ENCODE measurements at regions not wholly inside any gene's neighbourhood (a gene's known extent, or its start where the extent isn't known, plus 50 kb on each side); places are given as distances from the start of the nearest gene placed in this dataset.
"Not testable (repeated sequence)": the region's sequence is repeated elsewhere in the genome, so short reads cannot be mapped to it uniquely, and the experiment has no call there.

DNA sequence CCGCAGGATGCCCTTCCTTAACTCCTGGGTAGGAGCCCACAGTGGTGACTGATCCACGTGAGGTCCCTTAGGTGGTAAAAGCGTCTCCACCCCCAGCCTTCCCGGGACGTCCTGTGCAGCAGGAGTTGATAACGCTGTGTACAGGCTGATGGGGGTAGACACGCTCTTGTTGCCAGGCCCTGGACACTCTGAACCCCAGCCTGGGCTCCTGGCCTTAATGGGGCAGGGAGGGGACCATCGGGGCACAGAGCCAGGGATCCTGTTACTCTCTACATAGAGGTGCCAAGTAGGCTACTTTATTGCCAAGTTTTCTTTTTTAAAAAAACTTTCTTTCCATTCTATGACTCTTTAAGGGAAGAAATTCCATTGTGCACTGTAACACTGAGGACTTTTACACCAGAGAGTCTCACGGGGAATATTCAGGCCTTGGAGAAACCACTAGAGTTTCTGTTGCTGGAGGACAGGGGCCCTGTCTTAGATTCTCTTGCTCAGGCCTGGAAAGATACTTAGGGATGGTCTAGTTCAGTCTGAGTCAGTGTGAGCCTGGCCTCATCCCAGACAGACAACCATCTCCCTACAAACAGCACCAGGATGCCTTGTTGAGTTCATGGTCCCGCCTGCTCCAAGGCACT, 104.3 kb upstream of the RNU6-1 start:
- DNase-seq: peak in 1 of 3 donors; percentile 48

DNA sequence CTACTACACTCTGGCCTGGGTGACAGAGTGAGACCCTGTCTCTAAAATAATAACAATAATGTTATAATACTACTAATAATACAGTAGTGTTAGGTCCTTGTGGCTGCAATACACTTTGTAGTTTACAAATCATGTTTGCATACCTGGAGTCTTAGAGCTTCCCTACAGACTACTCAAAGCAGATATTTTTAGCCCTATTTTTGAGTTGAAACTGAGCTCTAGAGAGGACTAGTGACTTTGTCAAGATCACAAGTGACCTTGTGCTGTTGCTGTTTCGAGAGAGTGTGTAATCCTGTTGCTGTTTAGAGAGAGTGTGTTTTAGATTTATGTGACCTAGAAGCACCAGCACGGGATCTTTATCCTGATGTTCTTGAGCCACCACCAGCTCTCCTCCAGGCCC, 105.3 kb upstream of the RNU6-1 start:
- no peak for DNase-seq

DNA sequence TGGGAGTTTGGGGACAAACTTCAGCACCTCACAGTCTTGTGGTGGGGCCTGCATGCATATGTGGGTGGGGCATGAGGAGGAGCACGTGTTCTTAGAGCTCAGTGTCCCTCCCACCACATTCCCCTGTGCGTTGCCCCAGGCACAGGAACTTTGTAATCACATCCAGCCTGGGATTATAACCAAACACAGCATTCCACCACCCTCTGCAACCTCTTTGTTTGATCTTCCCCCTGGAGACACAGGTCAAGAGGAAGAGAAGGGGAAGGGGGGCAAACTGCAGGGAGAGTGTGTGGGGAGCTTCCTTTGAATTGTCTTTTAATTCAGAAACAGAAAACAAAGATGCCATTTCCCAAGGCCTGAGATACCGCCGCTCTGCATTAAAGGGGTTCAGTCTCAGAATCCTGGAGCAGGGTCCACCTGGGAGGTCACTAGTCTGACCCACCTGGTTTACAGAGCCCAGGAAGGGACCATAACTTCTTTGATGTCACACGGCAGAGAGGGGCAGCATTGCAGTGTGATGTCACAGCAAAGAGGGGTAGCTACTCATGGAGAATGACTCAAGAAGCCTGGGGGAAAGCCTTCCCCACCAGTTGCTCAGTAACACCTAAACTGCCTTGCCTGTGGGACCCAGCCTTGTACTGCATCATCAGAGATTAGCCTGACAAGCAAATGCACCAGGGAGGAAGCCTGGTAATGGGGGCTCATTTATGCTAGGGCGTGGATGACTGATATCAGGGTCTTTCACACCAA, 106.3 kb upstream of the RNU6-1 start:
- peak in 1 of 3 donors; percentile 47 for DNase-seq

DNA sequence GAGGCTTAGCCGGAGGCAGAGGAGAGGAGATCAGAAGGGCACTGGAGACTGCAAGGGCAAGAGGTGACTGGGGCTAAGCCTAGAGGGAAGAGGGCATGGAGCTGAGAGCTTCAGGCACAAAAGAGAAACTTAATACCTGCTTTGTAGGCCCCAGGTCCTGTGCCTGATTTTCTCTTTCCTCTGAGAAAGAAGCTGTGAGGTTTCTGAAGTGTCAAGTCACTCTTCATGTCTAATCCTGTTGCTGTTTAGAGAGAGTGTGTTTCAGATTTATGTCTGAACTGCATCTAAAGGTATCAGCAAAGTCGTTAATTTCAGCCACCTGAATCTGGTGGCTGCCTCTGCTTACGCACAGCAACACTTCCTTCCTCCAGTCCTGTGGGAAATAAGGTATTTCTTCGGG, 106.9 kb upstream of the RNU6-1 start:
- DNase-seq: no peak

DNA sequence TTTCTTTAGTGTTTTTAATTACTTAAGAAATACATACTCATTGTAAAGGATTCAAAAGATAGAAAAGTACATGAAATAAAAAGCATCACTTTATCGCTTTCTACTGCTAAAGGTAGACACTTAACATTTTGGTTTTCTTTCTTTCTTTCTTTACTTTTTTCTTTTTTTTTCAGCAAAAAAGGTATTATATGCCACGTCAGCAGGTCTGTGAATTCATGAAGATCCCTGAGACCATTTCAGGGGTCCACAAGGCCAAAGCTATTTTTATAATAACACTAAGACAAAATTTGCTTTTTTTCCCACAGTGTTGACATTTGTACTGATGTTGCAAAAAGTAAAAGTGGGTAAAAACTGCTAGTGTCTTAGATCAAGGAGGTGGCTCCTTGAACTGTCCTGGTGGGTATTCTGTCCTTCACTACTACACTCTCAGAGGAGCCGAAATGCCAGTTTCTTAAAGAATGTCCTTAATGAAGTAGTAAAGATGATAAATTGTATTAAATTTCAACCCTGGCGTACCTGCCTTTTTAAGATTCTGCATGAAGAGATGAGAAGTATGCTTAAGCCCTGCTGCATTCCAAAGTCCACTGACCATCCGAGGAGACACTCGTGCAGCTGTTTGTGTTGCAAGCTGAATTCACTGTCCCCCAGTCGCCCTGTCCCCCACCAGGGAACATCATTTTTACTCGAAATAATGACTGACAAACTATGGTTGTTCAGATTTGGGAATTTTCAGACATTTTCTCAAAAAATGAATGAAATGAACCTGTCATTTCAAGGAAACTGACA, 106.7 kb upstream of the PIAS1 start:
- DNase-seq: no peak

DNA sequence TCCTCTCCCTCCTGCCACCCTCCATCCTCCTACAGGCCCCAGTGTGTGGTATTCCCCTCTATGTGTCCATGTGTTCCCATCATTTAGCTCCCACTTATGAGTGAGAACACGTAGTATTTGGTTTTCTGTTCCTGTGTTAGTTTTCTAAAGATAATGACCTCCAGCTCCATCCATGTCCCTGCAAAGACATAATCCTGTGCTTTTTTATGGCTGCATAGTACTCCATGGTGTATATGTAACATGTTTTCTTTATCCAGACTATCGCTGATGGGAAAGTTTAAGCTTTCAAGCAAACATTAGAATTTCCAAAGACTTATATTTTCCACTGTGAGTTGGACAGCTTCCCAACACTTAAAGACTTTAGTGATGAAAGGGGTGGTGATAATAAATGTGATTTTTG, 105.9 kb upstream of the PIAS1 start:
- no peak for DNase-seq

DNA sequence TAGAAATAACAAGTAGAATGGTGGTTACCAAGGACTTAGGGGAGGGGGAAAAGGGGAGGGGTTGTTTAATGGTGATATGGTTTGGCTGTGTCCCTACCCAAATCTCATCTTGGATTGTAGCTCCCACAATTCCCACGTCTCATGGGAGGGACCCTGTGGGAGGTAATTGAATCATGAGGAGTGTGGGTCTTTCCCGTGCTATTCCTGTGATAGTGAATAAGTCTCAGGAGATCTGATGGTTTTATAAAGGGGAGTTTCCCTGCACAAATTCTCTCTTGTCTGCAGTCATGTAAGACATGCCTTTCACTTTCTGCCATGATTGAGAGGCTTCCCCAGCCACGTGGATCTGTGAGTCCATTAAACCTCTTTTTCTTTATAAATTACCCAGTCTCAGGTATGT, 102.9 kb upstream of the PIAS1 start:
- DNase-seq: not testable (repeated sequence)

DNA sequence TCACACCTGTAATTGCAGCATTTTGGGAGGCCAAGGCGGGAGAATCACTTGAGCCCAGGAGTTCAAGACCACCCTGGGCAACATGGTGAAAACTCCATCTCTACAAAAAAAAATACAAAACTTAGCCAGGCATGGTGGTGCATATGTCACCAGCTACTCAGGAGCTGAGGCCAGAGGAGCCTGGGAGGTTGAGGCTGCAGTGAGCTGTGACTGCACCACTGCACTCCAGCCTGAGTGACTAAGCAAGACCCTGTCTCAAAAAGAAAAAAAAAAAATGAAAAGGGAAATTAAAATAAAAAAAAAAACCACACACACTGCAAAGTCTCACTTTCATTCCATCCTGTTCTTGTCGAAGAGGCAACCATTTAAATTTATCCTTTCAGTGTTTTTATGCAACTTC, 100.8 kb upstream of the PIAS1 start:
- no peak for DNase-seq

DNA sequence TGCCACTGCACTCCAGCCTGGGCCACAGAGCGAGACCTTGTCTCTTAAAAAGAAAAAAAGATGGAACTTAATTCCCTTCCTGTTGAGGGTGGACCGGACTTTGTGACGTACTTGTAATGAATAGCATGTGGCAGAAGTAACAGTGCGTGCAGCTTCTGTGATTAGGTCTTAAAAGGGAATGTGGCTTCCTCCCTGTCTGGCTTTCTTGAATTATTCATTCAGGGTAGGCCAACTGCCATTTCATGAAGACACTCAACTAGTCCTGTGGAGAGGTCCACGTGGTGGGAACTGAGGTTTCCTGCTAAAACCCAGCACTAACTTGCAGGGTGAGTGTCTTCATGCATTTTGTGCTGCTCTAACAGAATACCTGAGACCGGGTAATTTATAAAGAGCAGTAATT, 98.9 kb upstream of the PIAS1 start:
- no peak for DNase-seq

DNA sequence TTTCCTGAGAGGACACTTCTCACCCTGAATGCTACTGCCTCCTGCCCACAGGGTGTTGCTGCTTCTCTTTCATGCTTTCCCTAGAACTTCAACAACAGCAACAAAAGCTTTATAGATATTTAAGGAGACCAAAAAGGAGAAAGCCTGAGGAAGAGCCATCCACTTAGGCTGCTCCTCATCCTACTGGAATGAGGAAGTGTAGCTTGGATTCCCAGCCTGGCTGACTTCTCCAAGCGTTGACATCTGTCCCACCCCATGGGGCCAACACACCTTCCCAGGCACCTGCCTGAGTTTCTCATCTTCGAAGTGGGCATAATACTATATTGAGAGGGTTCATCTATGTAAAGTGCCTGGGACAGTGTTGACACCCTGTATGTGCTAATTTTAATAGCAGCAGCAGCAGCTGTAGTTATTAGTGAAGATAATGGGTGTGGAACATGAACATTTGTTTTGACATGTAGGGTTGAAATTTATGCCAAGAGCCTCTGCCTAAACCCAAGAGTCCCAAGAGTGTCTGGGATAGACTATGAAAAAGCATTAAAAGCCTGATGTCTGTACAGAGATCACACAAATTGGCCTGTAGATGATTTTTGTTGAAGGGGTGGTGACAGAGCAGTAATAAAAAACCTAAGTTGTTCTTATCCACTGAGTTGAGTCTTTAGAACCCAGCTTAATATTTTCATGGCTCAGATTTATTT, 96.5 kb upstream of the PIAS1 start:
- DNase-seq: peak in 1 of 3 donors; percentile 48

DNA sequence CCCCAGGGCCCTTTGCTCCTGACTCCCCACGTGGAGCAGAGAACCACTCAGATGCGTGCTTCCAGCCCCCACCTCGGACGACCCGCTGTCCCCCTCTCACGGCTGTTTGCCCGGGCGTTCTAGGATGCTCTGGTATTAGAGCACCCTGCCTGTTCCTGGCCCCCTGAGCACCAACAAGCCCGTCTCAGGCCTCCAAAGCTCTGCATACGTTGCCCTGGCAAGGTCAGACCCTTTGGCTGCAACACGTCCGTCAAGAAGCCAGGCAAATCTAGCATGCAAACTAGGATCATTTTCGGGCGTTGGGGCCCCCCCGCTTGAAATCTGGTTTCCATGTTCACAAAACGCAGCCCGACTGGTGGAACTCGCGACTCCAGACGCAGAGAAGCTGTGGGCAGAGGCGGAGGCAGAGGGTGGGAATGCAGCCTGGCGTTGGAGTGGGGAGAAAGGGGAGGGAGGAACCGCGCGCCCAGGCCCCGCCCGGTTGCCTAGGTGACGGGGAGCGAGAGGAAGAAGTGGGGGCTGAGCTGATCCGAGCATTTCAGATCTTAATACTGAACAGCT, 86.2 kb upstream of the PIAS1 start:
- DNase-seq: peak; percentile 50 to 87 (median 74)

DNA sequence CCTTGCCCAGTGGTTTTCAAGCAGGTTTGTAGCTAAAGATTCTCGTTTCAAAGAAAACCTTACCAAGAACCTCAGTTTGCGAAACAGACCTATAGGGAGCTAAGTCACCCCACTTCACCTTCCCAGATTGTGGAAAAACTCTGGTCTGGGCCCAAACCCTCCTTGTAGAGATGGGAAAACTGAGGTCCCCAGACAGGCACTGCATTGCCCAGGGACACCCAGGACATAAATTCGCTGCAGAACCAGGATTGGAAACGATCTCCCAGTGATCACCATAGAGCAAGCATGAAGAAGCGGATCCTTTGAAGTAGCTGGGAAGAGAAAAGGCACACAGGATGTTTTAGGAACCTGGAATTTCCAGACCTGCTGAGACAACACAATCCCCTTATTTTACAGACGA, 85.6 kb upstream of the PIAS1 start:
- DNase-seq: no peak

DNA sequence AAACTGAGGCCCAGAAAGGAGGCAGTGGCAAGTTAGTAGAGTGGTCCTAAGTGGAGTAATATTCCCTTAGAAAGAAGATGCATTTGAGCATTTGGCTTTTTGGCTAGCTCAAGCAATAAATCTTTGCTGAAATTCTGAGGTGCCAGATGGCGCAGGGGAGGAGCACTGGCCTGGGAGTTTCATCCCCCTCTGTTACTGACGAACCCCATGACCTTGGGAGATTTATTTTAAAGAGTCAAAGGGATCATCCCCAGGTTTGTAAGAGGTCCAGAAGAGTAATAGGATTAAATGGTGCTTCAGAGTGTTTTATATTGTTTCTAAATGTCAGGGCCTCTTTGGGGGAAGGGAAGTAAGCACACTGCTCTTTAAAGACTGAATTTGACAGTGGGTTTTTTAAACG, 85.1 kb upstream of the PIAS1 start:
- DNase-seq: peak in 1 of 3 donors; percentile 24

DNA sequence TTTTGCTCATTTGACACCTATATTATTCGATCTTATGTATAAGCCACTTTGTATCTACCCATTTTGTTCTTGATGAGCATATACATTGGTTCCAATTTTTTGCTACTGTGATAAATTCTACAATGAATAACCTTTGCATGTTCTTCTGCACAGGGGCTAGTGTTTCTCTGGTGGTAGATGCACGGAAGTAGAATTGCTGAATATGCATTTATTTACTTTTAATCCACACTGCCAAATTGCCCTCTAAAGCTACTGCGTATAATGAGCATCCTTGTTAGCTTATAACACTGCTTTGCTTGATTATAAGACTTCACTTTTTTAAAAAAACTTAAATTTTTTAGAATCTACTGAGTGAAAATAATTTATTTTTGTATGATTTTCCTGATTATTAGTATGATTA, 84.2 kb upstream of the PIAS1 start:
- no peak for DNase-seq

DNA sequence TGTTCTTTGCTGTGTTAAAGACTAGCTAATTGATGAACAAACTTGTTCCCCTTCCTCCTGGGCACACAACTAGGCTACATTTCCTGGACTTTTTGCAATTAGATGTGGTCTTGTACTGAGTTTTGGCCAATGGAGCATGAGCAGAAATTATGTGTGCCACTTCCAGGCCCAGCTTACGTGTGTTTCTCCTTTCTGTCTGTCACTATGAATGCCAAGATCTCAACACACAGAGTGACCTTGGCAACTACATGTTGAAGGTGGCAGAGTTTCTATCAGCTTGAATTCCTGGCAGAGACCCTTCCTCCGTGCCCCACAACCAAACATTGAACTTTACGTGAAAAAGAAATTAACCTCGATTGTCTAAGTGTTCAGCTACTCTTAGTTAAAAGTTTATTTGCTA, 81.7 kb upstream of the PIAS1 start:
- no peak for DNase-seq

DNA sequence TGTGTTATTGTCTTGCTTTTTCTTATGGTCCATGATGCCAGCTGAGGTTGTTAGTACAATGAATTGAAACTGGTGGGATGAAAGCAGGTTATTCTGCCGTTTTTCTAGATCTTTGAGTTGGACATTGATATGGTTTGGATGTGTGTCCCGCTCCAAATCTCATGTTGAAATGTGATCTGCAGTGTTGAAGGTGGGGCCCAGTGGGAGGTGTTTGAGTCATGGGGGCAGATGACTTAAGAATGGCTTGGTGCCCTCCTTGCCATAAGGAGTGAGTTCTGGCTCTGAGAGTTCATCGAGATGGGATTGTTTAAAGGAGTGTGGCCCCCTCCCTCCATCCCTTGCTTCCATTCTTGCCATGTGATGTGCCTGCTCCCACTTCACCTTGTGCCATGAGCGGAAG, 80.3 kb upstream of the PIAS1 start:
- DNase-seq: no peak

DNA sequence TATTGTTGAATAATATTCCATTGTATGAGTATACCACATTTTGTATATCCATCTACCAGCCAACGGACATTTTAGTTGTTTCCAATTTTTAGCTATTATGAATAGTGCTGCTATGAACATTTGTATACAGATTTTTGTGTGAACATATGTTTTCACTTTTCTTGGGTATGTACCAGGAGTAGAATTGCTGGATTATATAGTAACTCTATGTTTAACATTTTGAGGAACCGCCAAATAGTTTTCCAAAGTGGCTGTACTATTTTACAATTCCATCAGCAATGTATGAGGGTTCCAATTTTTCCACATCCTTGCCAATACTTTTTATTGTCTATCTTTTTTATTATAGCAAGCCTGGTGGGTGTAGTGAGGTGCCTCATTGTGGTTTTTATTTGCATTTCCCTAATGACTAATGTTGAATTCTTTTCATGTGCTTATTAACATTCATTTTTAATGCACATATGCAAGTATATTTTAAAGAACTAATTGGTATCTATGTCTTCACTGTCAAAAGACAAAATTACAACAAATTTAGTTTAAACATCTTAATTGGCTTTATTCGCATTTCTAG, 77.5 kb upstream of the PIAS1 start:
- DNase-seq: peak in 1 of 3 donors; percentile 31

DNA sequence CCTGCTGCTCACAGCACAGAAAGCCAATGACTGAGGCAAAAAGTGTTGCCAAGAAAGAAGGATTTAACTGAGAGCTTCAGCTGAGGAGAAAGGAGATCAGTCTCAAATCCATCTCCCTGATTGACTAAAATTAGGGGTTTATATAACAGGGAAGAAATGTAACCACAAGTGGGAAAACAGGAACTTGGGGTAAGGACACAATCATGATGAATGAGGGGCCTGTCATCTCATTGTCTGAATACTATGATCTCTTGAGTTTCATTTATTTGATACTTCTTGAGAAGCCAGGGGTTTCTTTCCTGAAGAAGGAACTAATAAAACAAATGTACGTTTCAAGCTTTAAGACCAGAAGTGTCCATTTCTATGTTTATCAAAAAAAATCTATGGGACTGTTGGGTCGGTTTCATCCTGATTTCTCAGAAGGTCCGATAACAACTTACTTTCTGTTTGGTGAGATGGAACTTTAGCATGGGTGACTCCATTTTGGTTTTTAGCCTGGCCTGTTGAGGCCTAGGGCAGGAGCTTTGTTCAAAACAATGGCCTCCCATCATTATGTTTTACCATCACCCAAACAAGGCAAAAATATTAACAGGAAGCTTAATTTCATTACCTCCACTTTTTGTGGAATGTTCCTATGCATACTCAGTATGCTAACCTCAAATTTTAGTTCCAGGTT, 76.6 kb upstream of the PIAS1 start:
- no peak for DNase-seq

DNA sequence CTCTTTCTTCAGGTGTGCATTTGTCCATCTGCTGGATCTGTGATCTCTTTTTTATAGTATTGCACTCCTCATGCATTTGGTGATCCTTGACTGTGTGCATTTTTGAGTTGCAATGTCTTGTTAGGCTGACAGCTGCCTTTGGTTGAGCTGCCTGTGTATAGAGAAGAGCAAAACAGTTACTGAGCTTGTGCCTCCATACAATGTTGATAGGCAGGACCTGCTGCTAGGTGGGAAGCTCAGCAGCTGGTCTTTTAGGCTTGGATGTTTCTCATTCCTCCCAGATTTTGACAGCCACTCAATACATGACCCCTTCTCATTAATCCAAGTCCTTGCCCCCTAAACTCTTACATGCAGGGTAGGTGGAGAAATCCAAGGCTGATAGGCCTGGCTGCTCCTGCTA, 74.8 kb upstream of the PIAS1 start:
- no peak for DNase-seq

DNA sequence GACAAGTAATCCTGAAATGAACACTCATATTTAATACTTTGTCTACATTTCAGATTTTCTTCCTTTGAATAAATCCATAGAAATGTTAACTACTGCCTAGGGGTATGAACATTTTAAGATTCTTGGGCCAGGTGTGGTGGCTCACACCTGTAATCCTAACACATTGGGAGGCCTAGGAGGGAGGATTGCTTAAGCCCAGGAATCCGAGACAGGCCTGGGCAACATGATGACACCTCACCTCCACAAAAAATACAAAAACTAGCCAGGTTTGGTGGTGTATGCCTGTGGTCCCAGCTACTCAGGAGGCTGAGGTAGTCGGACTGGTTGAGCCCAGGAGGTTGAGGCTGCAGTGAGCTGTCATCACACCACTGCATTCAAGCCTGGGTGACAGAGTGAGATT, 73.9 kb upstream of the PIAS1 start:
- DNase-seq: no peak

All from muscle of back (tissue), 3 donors.